D721Med (cell line): ENCODE measurements at regions not wholly inside any gene's neighbourhood (a gene's known extent, or its start where the extent isn't known, plus 50 kb on each side); places are given as distances from the start of the nearest gene placed in this dataset.
A peak's percentile ranks its signal among the peaks of the same experiment; 100 is the strongest.

ENCODE experiments used
- DNase-seq: peaks from one replicate; pipeline ENCODE4 v3.0.0; 2011; ENCODE audit warnings: low spot score; ENCODE audit not compliant: insufficient read length
- FAIRE-seq: peaks from 2 replicates; lab custom pipeline; 2011; peaks lifted over from hg19 to GRCh38; lab: Jason Lieb, UNC
- CTCF ChIP-seq: IDR thresholded peaks from 2 replicates; pipeline ENCODE4 v1.5.1; 2012; ENCODE audit warnings: mild to moderate bottlenecking, control low read depth; ENCODE audit not compliant: insufficient read depth; ENCODE audit errors: missing control alignments

GRCh38 chrX:13885591-13885990 lies 68.7 kb upstream of the GPM6B start:
- DNase-seq (no peak), FAIRE-seq (no peak)
- TF ChIP-seq CTCF, result no peak

- no peak for DNase-seq
- FAIRE-seq, result no peak
These were observed 59.8 kb upstream of the GPM6B start for GRCh38 chrX:13876652-13877051.

DNA sequence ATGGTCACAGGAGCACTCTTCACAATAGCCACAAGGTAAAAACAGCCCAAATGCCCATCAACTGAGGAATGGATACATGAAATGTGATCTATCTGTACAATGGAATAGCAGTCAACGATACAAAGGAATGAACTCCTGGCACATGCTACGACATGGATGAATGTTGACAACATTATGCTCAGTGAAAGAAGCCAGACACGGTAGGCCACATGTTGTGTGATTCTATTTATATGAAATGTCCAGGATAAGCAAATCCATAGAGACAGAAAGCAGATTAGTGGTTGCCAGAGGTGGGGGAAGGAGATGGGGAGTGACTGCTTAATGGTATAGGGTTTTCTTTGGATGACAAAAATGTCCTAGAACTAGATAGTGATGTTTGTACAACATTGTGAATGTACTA lies 58.7 kb upstream of the GPM6B start:
- DNase-seq (no peak), FAIRE-seq (peak; percentile 70)
- no peak for TF ChIP-seq CTCF

More at GRCh38 chrX:13876652-13877051, 59.8 kb upstream of the GPM6B start:
- no peak for TF ChIP-seq CTCF

DNA sequence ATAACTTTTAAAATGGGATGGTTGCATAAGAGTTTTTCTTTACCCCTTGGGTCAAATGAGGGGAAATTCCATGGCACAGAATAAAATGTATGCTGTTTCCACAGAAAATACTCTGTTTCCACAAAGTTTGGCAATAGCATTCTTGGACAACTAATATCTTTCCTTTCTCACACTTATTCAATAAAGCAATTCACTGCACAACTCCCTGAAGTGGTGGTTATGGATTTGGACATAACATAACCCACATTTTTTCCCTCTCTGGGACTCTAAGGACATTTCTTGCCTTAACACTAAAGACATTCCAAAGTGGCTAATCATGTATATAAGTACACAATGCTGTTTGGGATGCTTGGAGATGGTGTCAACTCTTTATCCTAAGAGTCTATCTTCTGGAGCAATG lies 51.7 kb upstream of the GPM6B start:
- DNase-seq (no peak), FAIRE-seq (no peak)

More for the DNA sequence above, 51.7 kb upstream of the GPM6B start:
- no peak for TF ChIP-seq CTCF
